ENCODE measurements at regions not wholly inside any gene's neighbourhood (a gene's known extent, or its start where the extent isn't known, plus 50 kb on each side); places are given as distances from the start of the nearest gene placed in this dataset.
A peak's percentile ranks its signal among the peaks of the same experiment; 100 is the strongest.

DNA sequence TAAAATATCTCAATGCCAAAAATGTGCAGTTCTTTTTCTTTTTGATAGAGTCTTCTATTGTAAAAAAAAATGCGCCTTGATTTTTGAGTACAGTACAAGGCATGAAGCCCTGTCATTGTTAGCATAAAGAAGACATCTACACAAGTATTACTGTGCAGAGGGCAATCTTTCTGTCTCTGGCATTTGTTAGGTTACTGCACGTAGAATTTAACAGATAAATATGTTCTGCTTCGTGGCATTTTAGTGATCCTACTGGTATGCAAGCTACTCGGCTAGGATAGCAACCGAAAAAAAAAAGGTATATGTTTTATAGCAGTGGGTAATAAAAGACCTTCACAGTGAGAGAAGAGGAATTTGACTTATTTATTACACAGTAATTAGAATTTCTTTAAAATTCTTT, 492.9 kb upstream of the ADGRL2 start:
- TF ChIP-seq CEBPB (IDR thresholded peaks at IDR 0.05) = no peak
- TF ChIP-seq TCF12 (IDR thresholded peaks at IDR 0.05; ENCODE audit: low read depth) = no peak
- TF ChIP-seq NFIC (IDR thresholded peaks at IDR 0.05) = no peak
- TF ChIP-seq EP300 (IDR thresholded peaks at IDR 0.05; ENCODE audit: borderline replicate concordance) = no peak
- TF ChIP-seq USF1 (IDR thresholded peaks at IDR 0.05) = no peak
- no peak for TF ChIP-seq MAX (IDR thresholded peaks at IDR 0.05)
- no peak for TF ChIP-seq TAF1 (IDR thresholded peaks at IDR 0.05; ENCODE audit: low read depth)
- no peak for TF ChIP-seq CREB1 (IDR thresholded peaks at IDR 0.05; ENCODE audit: low read depth)
- no peak for TF ChIP-seq TEAD4 (IDR thresholded peaks at IDR 0.05)
- TF ChIP-seq, protein P1, sequence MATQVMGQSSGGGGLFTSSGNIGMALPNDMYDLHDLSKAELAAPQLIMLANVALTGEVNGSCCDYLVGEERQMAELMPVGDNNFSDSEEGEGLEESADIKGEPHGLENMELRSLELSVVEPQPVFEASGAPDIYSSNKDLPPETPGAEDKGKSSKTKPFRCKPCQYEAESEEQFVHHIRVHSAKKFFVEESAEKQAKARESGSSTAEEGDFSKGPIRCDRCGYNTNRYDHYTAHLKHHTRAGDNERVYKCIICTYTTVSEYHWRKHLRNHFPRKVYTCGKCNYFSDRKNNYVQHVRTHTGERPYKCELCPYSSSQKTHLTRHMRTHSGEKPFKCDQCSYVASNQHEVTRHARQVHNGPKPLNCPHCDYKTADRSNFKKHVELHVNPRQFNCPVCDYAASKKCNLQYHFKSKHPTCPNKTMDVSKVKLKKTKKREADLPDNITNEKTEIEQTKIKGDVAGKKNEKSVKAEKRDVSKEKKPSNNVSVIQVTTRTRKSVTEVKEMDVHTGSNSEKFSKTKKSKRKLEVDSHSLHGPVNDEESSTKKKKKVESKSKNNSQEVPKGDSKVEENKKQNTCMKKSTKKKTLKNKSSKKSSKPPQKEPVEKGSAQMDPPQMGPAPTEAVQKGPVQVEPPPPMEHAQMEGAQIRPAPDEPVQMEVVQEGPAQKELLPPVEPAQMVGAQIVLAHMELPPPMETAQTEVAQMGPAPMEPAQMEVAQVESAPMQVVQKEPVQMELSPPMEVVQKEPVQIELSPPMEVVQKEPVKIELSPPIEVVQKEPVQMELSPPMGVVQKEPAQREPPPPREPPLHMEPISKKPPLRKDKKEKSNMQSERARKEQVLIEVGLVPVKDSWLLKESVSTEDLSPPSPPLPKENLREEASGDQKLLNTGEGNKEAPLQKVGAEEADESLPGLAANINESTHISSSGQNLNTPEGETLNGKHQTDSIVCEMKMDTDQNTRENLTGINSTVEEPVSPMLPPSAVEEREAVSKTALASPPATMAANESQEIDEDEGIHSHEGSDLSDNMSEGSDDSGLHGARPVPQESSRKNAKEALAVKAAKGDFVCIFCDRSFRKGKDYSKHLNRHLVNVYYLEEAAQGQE (IDR thresholded peaks at IDR 0.05; ENCODE audit: low read depth) = no peak
- TF ChIP-seq FOXM1 (IDR thresholded peaks at IDR 0.05; ENCODE audit: borderline replicate concordance, low read depth) = no peak
- TF ChIP-seq ZBTB7A (IDR thresholded peaks at IDR 0.05; ENCODE audit: low read depth) = no peak
- TF ChIP-seq EGR1 (IDR thresholded peaks at IDR 0.05) = no peak
- TF ChIP-seq RAD21 (IDR thresholded peaks at IDR 0.05; ENCODE audit: low read depth) = no peak
- TF ChIP-seq YY1 (IDR thresholded peaks at IDR 0.05; ENCODE audit: low read depth) = no peak

- no peak for TF ChIP-seq YY1 (IDR thresholded peaks at IDR 0.05; ENCODE audit: low read depth)
- peak; percentile 60 for TF ChIP-seq RAD21 (IDR thresholded peaks at IDR 0.05; ENCODE audit: low read depth)
These were observed 494.7 kb upstream of the ADGRL2 start for GRCh38 chr1:81305997-81306452.

- TF ChIP-seq, protein P1 (IDR thresholded peaks at IDR 0.05; ENCODE audit: low read depth) = no peak
- TF ChIP-seq MAX (IDR thresholded peaks at IDR 0.05) (no peak), NFIC (IDR thresholded peaks at IDR 0.05) (no peak), CEBPB (IDR thresholded peaks at IDR 0.05) (no peak), TAF1 (IDR thresholded peaks at IDR 0.05; ENCODE audit: low read depth) (no peak), ZBTB7A (IDR thresholded peaks at IDR 0.05; ENCODE audit: low read depth) (no peak), EGR1 (IDR thresholded peaks at IDR 0.05) (no peak), CREB1 (IDR thresholded peaks at IDR 0.05; ENCODE audit: low read depth) (no peak), YY1 (IDR thresholded peaks at IDR 0.05; ENCODE audit: low read depth) (no peak), TEAD4 (IDR thresholded peaks at IDR 0.05) (no peak), TCF12 (IDR thresholded peaks at IDR 0.05; ENCODE audit: low read depth) (no peak), FOXM1 (IDR thresholded peaks at IDR 0.05; ENCODE audit: borderline replicate concordance, low read depth) (no peak), EP300 (IDR thresholded peaks at IDR 0.05; ENCODE audit: borderline replicate concordance) (no peak), RAD21 (IDR thresholded peaks at IDR 0.05; ENCODE audit: low read depth) (no peak), USF1 (IDR thresholded peaks at IDR 0.05) (no peak)
These were observed 496.5 kb upstream of the ADGRL2 start for GRCh38 chr1:81304187-81304586.

DNA sequence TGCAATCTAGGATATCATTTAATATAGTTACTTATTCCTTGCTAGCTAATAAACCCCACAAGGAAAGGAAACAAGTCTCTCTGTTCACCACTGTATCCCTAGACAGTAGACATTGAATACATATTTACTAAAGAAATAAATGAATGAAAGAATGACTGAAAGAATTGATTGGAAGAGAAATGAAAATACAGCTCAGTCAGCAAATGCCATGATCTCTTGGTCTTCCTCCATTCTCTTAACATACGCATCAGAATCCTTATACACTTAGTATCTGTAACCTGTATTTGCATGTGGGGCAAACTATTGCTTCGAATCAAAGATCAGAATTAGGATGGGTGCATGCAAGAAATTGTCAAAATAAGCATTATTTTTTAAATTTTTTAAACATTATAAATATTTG, 500.8 kb upstream of the ADGRL2 start:
- TF ChIP-seq ZBTB7A (IDR thresholded peaks at IDR 0.05; ENCODE audit: low read depth) (no peak), TEAD4 (IDR thresholded peaks at IDR 0.05) (no peak), EP300 (IDR thresholded peaks at IDR 0.05; ENCODE audit: borderline replicate concordance) (no peak), MAX (IDR thresholded peaks at IDR 0.05) (no peak), EGR1 (IDR thresholded peaks at IDR 0.05) (no peak), TCF12 (IDR thresholded peaks at IDR 0.05; ENCODE audit: low read depth) (no peak), YY1 (IDR thresholded peaks at IDR 0.05; ENCODE audit: low read depth) (no peak), CEBPB (IDR thresholded peaks at IDR 0.05) (no peak)

- TF ChIP-seq RAD21 (IDR thresholded peaks at IDR 0.05; ENCODE audit: low read depth) (no peak), YY1 (IDR thresholded peaks at IDR 0.05; ENCODE audit: low read depth) (no peak), EGR1 (IDR thresholded peaks at IDR 0.05) (no peak), NFIC (IDR thresholded peaks at IDR 0.05) (no peak), CEBPB (IDR thresholded peaks at IDR 0.05) (no peak), TEAD4 (IDR thresholded peaks at IDR 0.05) (no peak), MAX (IDR thresholded peaks at IDR 0.05) (no peak), TCF12 (IDR thresholded peaks at IDR 0.05; ENCODE audit: low read depth) (no peak), USF1 (IDR thresholded peaks at IDR 0.05) (no peak), CREB1 (IDR thresholded peaks at IDR 0.05; ENCODE audit: low read depth) (no peak)
- TF ChIP-seq, protein P1 (IDR thresholded peaks at IDR 0.05; ENCODE audit: low read depth) = no peak
These were observed 502.5 kb upstream of the ADGRL2 start for GRCh38 chr1:81298266-81298665.
